ENCODE measurements at regions not wholly inside any gene's neighbourhood (a gene's known extent, or its start where the extent isn't known, plus 50 kb on each side); places are given as distances from the start of the nearest gene placed in this dataset.

DNA sequence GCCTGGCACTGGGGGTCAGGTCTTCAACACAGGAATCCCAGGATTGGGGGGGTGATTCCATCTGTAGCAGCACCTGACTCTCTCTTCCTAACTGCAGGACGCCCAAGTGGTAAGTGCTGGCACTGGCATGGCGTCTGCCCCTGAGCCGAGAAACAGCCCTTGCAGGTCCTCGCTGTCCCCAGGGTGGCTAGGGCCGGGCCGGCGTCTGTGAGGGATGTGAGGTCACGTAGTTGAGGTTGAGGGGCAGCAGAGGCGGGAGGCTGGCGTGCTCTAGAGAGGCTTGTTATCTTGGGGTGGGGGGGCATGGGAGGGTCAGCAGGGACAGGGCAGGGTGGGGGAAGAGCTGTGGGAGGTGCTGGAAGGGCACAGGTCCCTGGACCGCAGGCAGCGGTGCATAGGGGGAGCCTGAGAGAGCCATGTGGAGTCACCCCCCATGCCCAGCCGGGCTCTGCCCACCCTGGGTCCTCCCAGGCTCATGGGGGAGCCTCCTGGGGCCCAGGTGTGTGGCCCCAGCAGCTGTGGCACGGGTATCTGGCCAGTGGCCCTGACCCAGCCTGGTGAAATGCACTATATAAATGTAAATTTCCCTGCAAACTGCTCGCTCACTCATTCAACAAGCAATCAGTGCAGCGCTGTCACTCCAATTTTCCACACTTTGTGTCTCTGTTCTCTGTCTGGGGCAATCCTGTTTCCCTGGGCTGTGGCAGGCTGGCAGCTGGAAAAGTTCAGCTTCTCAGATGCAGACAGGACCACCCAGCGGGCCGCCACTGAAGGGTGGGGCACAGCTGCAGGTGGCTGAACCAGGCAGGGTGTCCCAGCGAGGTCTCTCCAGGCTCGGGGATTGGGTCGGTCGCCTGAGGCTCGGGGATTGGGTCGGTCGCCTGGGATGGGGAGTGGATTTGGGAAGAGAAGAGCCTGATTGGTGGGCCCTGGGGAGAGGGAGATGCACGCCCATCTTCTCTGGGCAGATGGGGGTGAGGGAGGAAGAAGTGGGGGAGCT is 102.2 kb upstream of the NKX1-1 start:
- no peak for DNase-seq (ENCODE audit: low spot score)
- H3K4me3 ChIP-seq, result no peak overlapping the region
- no peaks in the 10 kb centered on the region for H3K9me3 Mint-ChIP-seq
- H3K4me2 ChIP-seq, result no peak overlapping the region
- H3K9ac ChIP-seq, result no peak overlapping the region
- no peak overlapping the region for H3K27ac Mint-ChIP-seq
- no peak overlapping the region for H2AFZ ChIP-seq (replicated peaks)
- H3K4me1 Mint-ChIP-seq, result peaks cover 20% of the 10 kb centered on the region
- no peaks in the 10 kb centered on the region for H3K79me2 ChIP-seq (ENCODE audit: low read depth)
- H3K4me1 ChIP-seq, result peaks cover 18% of the 10 kb centered on the region
- no peaks in the 10 kb centered on the region for H3K36me3 Mint-ChIP-seq
- H3K27ac ChIP-seq, result no peak overlapping the region
- no peaks in the 10 kb centered on the region for H3F3A ChIP-seq (ENCODE audit: low read depth)
- H3K9me3 ChIP-seq (ENCODE audit: low read depth), result no peaks in the 10 kb centered on the region
- peaks cover 11% of the 10 kb centered on the region for H3K27me3 ChIP-seq
- peaks cover 7% of the 10 kb centered on the region for H3K27me3 Mint-ChIP-seq (ENCODE audit: insufficient read depth, low read depth)
- H4K20me1 ChIP-seq (ENCODE audit: low read depth), result no peaks in the 10 kb centered on the region
- no peak overlapping the region for H3K4me3 Mint-ChIP-seq
- H3K36me3 ChIP-seq, result no peaks in the 10 kb centered on the region
- TF ChIP-seq EZH2 (IDR thresholded peaks at IDR 0.05) (no peak), EZH2phosphoT487 (IDR thresholded peaks at IDR 0.05) (no peak)
- TF ChIP-seq, protein P1, sequence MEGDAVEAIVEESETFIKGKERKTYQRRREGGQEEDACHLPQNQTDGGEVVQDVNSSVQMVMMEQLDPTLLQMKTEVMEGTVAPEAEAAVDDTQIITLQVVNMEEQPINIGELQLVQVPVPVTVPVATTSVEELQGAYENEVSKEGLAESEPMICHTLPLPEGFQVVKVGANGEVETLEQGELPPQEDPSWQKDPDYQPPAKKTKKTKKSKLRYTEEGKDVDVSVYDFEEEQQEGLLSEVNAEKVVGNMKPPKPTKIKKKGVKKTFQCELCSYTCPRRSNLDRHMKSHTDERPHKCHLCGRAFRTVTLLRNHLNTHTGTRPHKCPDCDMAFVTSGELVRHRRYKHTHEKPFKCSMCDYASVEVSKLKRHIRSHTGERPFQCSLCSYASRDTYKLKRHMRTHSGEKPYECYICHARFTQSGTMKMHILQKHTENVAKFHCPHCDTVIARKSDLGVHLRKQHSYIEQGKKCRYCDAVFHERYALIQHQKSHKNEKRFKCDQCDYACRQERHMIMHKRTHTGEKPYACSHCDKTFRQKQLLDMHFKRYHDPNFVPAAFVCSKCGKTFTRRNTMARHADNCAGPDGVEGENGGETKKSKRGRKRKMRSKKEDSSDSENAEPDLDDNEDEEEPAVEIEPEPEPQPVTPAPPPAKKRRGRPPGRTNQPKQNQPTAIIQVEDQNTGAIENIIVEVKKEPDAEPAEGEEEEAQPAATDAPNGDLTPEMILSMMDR (IDR thresholded peaks at IDR 0.05), result no peak

DNA sequence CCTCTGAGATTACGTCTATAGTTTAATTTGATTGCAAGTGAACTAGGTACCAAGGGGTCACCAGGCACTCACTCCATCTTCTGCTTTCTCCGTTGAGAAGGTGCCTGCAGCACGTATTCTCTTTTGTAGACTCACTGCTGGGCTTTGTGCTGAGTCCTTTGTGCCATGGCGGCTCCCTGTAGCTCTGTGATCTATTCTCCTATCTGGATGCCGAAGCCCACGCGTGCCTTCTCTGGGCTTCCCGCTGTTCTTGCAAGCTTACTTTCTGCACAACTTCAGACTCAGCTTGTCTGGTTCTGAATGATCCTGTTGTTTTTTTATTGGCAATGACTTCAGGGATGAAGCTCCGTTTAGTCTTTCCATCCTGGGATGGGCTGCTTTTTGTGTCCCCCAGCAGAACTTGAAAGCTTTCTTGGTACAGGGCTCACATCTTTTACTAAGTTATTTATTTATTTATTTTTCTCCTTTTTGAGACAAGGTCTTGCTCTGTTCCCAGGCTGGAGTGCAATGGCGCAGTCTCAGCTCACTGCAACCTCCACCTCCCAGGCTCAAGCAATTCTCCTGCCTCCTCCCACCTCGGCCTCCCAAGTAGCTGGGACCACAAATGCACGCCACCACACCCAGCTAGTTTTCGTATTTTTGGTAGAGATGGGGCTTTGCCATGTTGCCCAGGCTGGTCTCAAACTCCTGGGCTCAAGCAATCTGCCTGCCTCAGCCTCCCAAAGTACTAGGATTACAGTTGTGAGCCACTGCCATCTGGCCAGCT is 100.9 kb upstream of the NKX1-1 start:
- Histone ChIP-seq H2AFZ (replicated peaks) (no peak overlapping the region), H3K4me3 (no peak overlapping the region), H3K9me3 (ENCODE audit: low read depth) (no peaks in the 10 kb centered on the region), H3K27me3 (peaks cover 3% of the 10 kb centered on the region), H3K9ac (no peak overlapping the region), H3K27ac (no peak overlapping the region), H3K36me3 (no peaks in the 10 kb centered on the region), H3K4me1 (peaks cover 18% of the 10 kb centered on the region), H3K79me2 (ENCODE audit: low read depth) (no peaks in the 10 kb centered on the region), H3F3A (ENCODE audit: low read depth) (no peaks in the 10 kb centered on the region), H3K4me2 (peak overlapping the region; percentile 61), H4K20me1 (ENCODE audit: low read depth) (no peaks in the 10 kb centered on the region)
- TF ChIP-seq EZH2 (IDR thresholded peaks at IDR 0.05), result no peak
- TF ChIP-seq, protein P1 (IDR thresholded peaks at IDR 0.05), result no peak
- TF ChIP-seq EZH2phosphoT487 (IDR thresholded peaks at IDR 0.05), result no peak
- Mint-ChIP-seq H3K9me3 (no peaks in the 10 kb centered on the region), H3K4me3 (no peak overlapping the region), H3K36me3 (no peaks in the 10 kb centered on the region), H3K4me1 (peaks cover 20% of the 10 kb centered on the region), H3K27ac (no peak overlapping the region), H3K27me3 (ENCODE audit: insufficient read depth, low read depth) (peaks cover 12% of the 10 kb centered on the region)
- DNase-seq (ENCODE audit: low spot score), result peak; percentile 61

DNA sequence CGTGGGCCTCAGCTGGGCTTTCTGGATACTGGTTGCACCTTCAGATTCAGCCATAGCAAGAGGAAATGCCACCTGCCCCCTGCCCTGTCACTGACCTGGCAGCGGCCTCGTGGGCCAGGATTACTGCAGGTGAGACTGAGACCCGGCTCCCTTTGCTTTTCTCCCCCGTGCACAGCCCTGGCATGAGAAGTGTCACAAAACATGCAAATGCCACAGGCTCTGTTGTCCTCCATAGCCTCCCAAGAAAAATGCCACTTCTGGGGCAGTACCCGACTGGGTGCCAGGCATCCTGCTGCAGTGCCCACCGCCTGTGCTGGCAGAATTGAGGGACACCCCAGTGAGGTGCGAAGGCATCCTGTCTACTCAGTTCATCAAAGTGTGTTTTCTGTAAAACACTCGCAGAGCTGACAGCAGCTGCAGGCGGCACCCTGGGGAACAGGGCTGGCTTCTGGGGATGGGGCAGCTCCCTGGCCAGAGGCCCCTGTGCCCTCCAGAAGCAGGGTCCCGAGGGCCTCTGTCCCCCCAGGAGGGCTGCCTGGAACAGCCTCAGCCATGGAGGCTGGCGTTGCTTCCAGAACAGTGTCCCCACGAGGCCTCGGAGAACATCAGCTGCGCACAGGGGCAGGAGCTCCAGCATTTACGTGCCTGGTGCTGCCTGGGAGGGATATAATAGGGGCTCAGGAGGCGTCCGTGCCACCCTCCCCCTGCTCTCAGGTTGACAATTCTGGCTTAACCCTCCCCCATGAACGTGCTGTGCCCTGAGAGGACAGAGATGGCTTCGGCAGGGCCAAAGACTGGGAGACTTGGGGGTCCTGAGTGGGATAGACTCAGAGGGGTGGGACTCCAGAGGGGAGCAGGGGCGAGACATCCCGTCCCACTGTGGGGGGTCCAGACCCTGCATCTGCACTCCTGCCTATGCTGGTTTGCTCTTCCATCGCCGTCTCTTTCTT is 99.5 kb upstream of the NKX1-1 start:
- Mint-ChIP-seq H3K27ac (peak overlapping the region; percentile 33), H3K4me1 (peaks cover 20% of the 10 kb centered on the region), H3K4me3 (no peak overlapping the region), H3K36me3 (no peaks in the 10 kb centered on the region), H3K27me3 (ENCODE audit: insufficient read depth, low read depth) (peaks cover 12% of the 10 kb centered on the region), H3K9me3 (no peaks in the 10 kb centered on the region)
- no peaks in the 10 kb centered on the region for H3F3A ChIP-seq (ENCODE audit: low read depth)
- no peak overlapping the region for H3K27ac ChIP-seq
- H4K20me1 ChIP-seq (ENCODE audit: low read depth), result no peaks in the 10 kb centered on the region
- no peak overlapping the region for H3K9ac ChIP-seq
- peaks cover 18% of the 10 kb centered on the region for H3K4me1 ChIP-seq
- no peak for DNase-seq (ENCODE audit: low spot score)
- H3K4me3 ChIP-seq, result no peak overlapping the region
- no peaks in the 10 kb centered on the region for H3K79me2 ChIP-seq (ENCODE audit: low read depth)
- no peaks in the 10 kb centered on the region for H3K36me3 ChIP-seq
- TF ChIP-seq EZH2 (IDR thresholded peaks at IDR 0.05), result no peak
- TF ChIP-seq EZH2phosphoT487 (IDR thresholded peaks at IDR 0.05), result no peak
- TF ChIP-seq, protein P1 (IDR thresholded peaks at IDR 0.05), result no peak
- no peaks in the 10 kb centered on the region for H3K9me3 ChIP-seq (ENCODE audit: low read depth)
- H2AFZ ChIP-seq (replicated peaks), result no peak overlapping the region
- peaks cover 3% of the 10 kb centered on the region for H3K27me3 ChIP-seq
- peak overlapping the region; percentile 61 for H3K4me2 ChIP-seq

Data from neural progenitor cell (in vitro differentiated cells).